WI38 (cell line): ENCODE measurements at regions not wholly inside any gene's neighbourhood (a gene's known extent, or its start where the extent isn't known, plus 50 kb on each side); places are given as distances from the start of the nearest gene placed in this dataset.

Experiments used
- H3K4me3 ChIP-seq: 2 replicates; pipeline ENCODE4 v1.5.1; 2011; ENCODE audit warnings: low read depth, mild to moderate bottlenecking, control low read depth, low read length
- TF ChIP-seq, protein P1 (sequence below): IDR thresholded peaks from 2 replicates; pipeline ENCODE4 v1.5.1; 2012; ENCODE audit warnings: low read depth, mild to moderate bottlenecking, control low read depth, low read length

DNA sequence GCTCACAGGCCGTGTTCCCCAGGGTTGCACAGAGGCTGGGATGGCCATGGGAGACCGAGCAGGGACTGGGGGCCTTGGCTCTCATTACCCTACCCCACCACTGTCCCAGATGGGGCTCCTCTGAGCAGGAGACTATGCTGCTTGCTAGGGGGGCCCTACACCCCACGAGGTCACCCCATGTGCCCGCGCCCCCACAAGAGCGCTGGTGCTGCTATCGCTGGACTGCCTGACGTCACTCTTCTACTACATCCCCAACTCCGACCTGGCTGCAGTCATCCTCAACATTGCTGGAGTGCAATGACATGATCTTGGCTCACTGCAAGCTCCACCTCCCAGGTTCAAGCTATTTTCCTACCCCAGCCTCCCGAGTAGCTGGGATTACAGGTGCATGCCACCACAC lies 307.7 kb downstream of the ARRDC4 start:
- TF ChIP-seq, protein P1, sequence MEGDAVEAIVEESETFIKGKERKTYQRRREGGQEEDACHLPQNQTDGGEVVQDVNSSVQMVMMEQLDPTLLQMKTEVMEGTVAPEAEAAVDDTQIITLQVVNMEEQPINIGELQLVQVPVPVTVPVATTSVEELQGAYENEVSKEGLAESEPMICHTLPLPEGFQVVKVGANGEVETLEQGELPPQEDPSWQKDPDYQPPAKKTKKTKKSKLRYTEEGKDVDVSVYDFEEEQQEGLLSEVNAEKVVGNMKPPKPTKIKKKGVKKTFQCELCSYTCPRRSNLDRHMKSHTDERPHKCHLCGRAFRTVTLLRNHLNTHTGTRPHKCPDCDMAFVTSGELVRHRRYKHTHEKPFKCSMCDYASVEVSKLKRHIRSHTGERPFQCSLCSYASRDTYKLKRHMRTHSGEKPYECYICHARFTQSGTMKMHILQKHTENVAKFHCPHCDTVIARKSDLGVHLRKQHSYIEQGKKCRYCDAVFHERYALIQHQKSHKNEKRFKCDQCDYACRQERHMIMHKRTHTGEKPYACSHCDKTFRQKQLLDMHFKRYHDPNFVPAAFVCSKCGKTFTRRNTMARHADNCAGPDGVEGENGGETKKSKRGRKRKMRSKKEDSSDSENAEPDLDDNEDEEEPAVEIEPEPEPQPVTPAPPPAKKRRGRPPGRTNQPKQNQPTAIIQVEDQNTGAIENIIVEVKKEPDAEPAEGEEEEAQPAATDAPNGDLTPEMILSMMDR = no peak
- H3K4me3 ChIP-seq = no peak overlapping the region

DNA sequence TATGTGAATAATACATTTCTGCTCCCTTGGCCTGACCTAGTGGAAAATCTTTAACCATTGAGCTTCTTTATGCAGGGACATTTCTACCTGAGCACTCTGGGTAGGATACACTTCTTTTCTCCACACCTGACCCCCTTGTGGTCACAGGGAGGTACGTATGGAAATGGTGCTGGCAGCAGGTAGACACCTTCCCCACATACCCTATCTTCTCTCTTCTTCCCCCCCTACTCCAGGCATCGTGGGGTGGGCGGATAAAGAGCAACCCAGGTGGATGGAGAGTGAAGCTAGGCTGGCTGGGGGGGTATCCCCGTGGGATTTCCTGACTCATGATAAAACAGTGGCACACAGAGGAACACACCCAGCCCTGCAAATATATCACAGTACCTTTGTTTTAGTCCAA lies 312.1 kb downstream of the ARRDC4 start:
- TF ChIP-seq, protein P1 = no peak
- H3K4me3 ChIP-seq = no peak overlapping the region

DNA sequence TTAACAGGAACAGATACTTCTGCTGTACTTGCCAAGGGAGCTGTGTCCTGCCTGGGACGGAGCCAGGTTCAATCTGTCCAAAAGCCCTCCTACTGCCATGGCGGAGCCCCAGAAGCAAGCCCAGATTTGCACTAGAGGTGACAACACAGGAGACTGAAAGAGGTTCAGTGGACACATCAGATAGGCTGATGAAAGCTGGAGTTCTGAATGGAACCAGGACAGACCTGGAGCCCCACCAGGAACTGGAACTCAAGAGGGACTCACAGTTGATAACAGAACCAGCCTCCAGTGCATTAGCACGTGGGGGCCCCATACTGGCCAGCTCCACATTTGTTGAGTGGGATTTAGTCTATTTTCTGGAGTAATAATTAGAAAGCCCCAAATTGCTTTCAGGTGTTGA lies 315.5 kb downstream of the ARRDC4 start:
- TF ChIP-seq, protein P1 = no peak
- H3K4me3 ChIP-seq = no peak overlapping the region

DNA sequence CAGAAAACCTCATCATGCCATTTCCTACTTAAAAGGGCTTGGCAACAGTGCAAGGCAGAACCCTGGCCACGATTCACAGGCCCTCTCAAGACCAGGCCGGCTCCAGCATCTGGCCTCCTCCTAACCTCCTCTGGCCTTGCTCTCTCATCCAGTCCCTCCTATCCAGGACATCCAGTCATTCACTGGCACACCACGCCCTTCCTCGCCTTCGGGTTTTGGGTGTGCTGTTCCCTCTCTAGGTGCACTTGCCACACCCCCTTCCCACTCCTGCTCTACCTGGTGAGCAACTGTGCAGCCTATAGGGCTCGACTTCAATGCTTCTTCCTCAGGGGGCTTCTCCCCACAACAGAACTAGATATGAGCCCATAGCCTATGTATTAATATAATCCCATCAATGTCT lies 317.1 kb downstream of the ARRDC4 start:
- no peak overlapping the region for H3K4me3 ChIP-seq
- TF ChIP-seq, protein P1 = no peak

DNA sequence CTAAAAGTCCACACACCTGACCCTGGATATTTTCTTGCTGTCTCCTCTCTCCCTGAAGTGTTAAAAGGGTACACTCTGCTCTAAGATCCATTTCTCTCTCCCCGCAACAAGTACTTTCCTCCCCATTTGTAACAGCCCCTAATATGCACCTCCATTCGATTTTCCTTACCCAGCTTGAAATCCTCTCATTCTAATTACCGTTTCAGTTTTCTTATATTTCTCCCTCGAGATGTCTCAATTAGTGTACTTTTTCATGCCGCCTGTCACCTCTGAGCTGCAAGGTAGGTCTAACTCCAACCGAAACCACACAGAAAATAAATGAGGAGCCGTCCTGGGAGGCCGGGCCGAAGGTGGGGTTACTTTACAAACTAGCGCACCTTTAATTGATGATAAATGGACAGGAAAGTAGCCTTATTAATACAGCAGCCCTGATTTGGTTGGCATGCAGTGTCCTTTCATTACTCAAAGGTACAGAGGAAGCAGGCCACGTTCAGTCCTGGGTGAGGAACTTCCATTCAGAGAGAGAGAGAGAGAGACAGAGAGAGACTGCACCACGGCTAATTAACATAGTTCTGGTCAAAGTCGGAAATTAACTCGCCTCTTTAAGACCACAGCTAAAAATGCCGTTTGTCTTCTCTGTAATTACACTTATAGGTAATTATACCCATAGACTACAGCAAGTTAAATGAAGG lies 319.9 kb downstream of the ARRDC4 start:
- TF ChIP-seq, protein P1 = no peak
- H3K4me3 ChIP-seq = no peak overlapping the region

DNA sequence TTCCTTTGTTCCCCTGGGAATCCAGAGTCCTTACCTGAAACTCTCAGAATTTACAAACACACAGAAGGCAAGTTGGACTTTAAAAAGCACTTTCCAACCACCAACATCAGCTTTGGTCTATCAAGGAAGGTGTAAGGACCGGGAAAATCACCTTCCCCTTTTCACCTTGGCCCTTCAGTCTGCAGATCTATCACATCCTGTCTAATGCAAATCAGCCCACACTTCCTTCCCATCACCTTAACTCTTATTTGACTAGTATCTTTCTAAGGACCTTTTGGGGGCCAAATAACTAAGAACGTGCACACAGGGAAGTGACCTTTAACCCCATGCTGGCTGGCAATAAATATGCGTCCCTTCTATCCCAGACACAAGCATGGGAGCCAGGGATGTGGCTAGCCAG lies 320.6 kb downstream of the ARRDC4 start:
- H3K4me3 ChIP-seq = no peak overlapping the region
- TF ChIP-seq, protein P1 = no peak

DNA sequence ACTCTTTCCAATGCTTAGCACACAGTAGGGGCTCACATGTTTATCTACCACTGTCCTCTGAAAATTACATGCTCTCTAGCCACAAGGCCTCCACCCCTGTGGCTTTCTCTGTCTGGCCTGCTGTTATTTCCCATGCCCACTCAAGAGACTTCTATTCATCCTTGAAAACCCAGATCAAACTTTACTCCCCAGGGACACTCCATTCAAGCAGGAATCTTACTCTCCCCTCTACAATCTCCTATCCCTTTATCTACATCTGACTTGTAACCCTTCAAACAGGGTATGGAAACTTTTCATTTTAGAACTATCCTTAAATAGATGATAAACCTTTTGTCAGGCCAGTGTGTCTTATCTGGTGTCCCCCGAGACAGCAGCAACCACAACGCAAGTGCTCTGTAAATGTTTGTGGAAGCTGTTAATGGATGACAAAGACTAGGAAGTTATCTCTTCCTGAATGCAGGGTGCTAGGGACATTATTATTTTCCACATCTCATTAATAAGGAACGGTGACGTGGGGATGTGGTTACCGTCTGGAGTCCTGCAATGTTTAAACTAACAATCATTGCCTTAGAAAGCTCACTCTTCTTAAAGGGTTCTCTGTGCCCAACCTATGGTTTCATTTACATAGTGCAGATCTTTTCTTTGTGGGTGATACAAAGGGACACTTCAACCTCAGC lies 322.3 kb downstream of the ARRDC4 start:
- TF ChIP-seq, protein P1 = no peak
- H3K4me3 ChIP-seq = no peak overlapping the region
